HFF-Myc (cell line): ENCODE measurements at regions not wholly inside any gene's neighbourhood (a gene's known extent, or its start where the extent isn't known, plus 50 kb on each side); places are given as distances from the start of the nearest gene placed in this dataset.

Experiments
- DNase-seq: peaks from one replicate; pipeline ENCODE4 v3.0.0-alpha.2; 2011; ENCODE audit warnings: low read depth; ENCODE audit errors: extremely low read depth
- H3K4me3 ChIP-seq: replicated peaks from 2 replicates; pipeline ENCODE4 v1.5.1; 2011; ENCODE audit warnings: low read depth, mild to moderate bottlenecking, control low read depth, low read length
- CTCF ChIP-seq: IDR thresholded peaks from 2 replicates; pipeline ENCODE4 v1.5.1; 2012; ENCODE audit warnings: mild to moderate bottlenecking, low read depth, low read length, control low read depth; ENCODE audit errors: missing control alignments

GRCh38 chr20:48100483-48100882, 315.2 kb upstream of the SULF2 start:
- no peak for TF ChIP-seq CTCF

GRCh38 chr20:48098866-48099265, 313.6 kb upstream of the SULF2 start:
- TF ChIP-seq CTCF: no peak
- H3K4me3 ChIP-seq: no peak overlapping the region
- DNase-seq: no peak

More at GRCh38 chr20:48100483-48100882, 315.2 kb upstream of the SULF2 start:
- no peak overlapping the region for H3K4me3 ChIP-seq
- no peak for DNase-seq

GRCh38 chr20:48098099-48098498, 312.8 kb upstream of the SULF2 start:
- DNase-seq: no peak
- H3K4me3 ChIP-seq: no peak overlapping the region
- TF ChIP-seq CTCF: no peak

GRCh38 chr20:48096957-48097890, 311.9 kb upstream of the SULF2 start:
- H3K4me3 ChIP-seq: no peak overlapping the region
- no peak for DNase-seq
- TF ChIP-seq CTCF: no peak

- H3K4me3 ChIP-seq: no peak overlapping the region
- DNase-seq: no peak
- TF ChIP-seq CTCF: no peak
These were observed 311.1 kb upstream of the SULF2 start for GRCh38 chr20:48096212-48096875.

- no peak for DNase-seq
- TF ChIP-seq CTCF: no peak
- no peak overlapping the region for H3K4me3 ChIP-seq
These were observed 309.7 kb upstream of the SULF2 start for GRCh38 chr20:48094944-48095343.
